ES-I3 (cell line): ENCODE measurements at regions not wholly inside any gene's neighbourhood (a gene's known extent, or its start where the extent isn't known, plus 50 kb on each side); places are given as distances from the start of the nearest gene placed in this dataset.

Experiments
- H3K36me3 ChIP-seq: 2 replicates; pipeline ENCODE4 v1.6.1; 2013; ENCODE audit warnings: mild to moderate bottlenecking, low read length, control low read depth, moderate library complexity; ENCODE audit not compliant: insufficient read depth
- H3K4me1 ChIP-seq: 2 replicates; pipeline ENCODE4 v1.6.1; 2013; ENCODE audit warnings: mild to moderate bottlenecking, control low read depth, low read length; ENCODE audit not compliant: insufficient read depth
- H3K9ac ChIP-seq: 2 replicates; pipeline ENCODE4 v1.6.1; 2013; ENCODE audit warnings: low read depth, mild to moderate bottlenecking, low read length, moderate library complexity
- H3K9me3 ChIP-seq: 2 replicates; pipeline ENCODE4 v1.6.1; 2013; ENCODE audit warnings: mild to moderate bottlenecking, low read length, moderate library complexity; ENCODE audit not compliant: control insufficient read depth, insufficient read depth

GRCh38 chr10:2462581-2462980, 604.8 kb upstream of the PFKP start:
- 0 out of 2 replicates have a peak, but pooled peaks cover 3% of the 10 kb centered on the region for H3K9me3 ChIP-seq

GRCh38 chr10:2460812-2461211, 606.5 kb upstream of the PFKP start:
- no peaks in the 10 kb centered on the region for H3K4me1 ChIP-seq
- no peak overlapping the region for H3K9ac ChIP-seq
- H3K36me3 ChIP-seq, result no peaks in the 10 kb centered on the region
- H3K9me3 ChIP-seq, result 0 out of 2 replicates have a peak, but pooled peaks cover 3% of the 10 kb centered on the region

More at GRCh38 chr10:2462581-2462980, 604.8 kb upstream of the PFKP start:
- Histone ChIP-seq H3K9ac (no peak overlapping the region), H3K36me3 (no peaks in the 10 kb centered on the region), H3K4me1 (no peaks in the 10 kb centered on the region)

GRCh38 chr10:2459713-2460112, 607.6 kb upstream of the PFKP start:
- no peak overlapping the region for H3K9ac ChIP-seq
- H3K9me3 ChIP-seq, result no peaks in the 10 kb centered on the region
- no peaks in the 10 kb centered on the region for H3K4me1 ChIP-seq
- no peaks in the 10 kb centered on the region for H3K36me3 ChIP-seq

GRCh38 chr10:2456834-2457233, 610.5 kb upstream of the PFKP start:
- H3K36me3 ChIP-seq, result no peaks in the 10 kb centered on the region
- H3K4me1 ChIP-seq, result no peaks in the 10 kb centered on the region
- no peak overlapping the region for H3K9ac ChIP-seq
- H3K9me3 ChIP-seq, result no peaks in the 10 kb centered on the region

GRCh38 chr10:2445370-2445769, 622.0 kb upstream of the PFKP start:
- H3K4me1 ChIP-seq, result no peaks in the 10 kb centered on the region
- H3K36me3 ChIP-seq, result no peaks in the 10 kb centered on the region; the same call in 1 of the 2 replicates
- H3K9me3 ChIP-seq, result no peaks in the 10 kb centered on the region; the same call in 1 of the 2 replicates
- no peak overlapping the region for H3K9ac ChIP-seq

GRCh38 chr10:2439983-2440382, 627.4 kb upstream of the PFKP start:
- Histone ChIP-seq H3K4me1 (no peaks in the 10 kb centered on the region), H3K36me3 (no peaks in the 10 kb centered on the region; the same call in 1 of the 2 replicates), H3K9me3 (no peaks in the 10 kb centered on the region), H3K9ac (no peak overlapping the region)

- H3K9ac ChIP-seq, result no peak overlapping the region
- no peaks in the 10 kb centered on the region for H3K4me1 ChIP-seq
- no peaks in the 10 kb centered on the region; the same call in 1 of the 2 replicates for H3K36me3 ChIP-seq
- no peaks in the 10 kb centered on the region for H3K9me3 ChIP-seq
Observed at GRCh38 chr10:2439000-2439399, 628.3 kb upstream of the PFKP start.

- H3K36me3 ChIP-seq, result no peaks in the 10 kb centered on the region; the same call in 1 of the 2 replicates
- H3K4me1 ChIP-seq, result no peaks in the 10 kb centered on the region
- no peak overlapping the region for H3K9ac ChIP-seq
- H3K9me3 ChIP-seq, result no peaks in the 10 kb centered on the region
Observed at GRCh38 chr10:2438248-2438939, 629.0 kb upstream of the PFKP start.

GRCh38 chr10:2436933-2437332, 630.4 kb upstream of the PFKP start:
- H3K4me1 ChIP-seq, result no peaks in the 10 kb centered on the region
- H3K9ac ChIP-seq, result no peak overlapping the region
- no peaks in the 10 kb centered on the region; the same call in 1 of the 2 replicates for H3K36me3 ChIP-seq
- no peaks in the 10 kb centered on the region for H3K9me3 ChIP-seq

- H3K9me3 ChIP-seq, result no peaks in the 10 kb centered on the region
- no peak overlapping the region for H3K9ac ChIP-seq
- no peaks in the 10 kb centered on the region for H3K4me1 ChIP-seq
- no peaks in the 10 kb centered on the region for H3K36me3 ChIP-seq
Observed at GRCh38 chr10:2431961-2432360, 635.4 kb upstream of the PFKP start.

- Histone ChIP-seq H3K36me3 (no peaks in the 10 kb centered on the region), H3K4me1 (no peaks in the 10 kb centered on the region), H3K9me3 (no peaks in the 10 kb centered on the region), H3K9ac (no peak overlapping the region)
Observed at GRCh38 chr10:2427412-2427811, 639.9 kb upstream of the PFKP start.

- no peaks in the 10 kb centered on the region for H3K36me3 ChIP-seq
- H3K9ac ChIP-seq, result no peak overlapping the region
- no peaks in the 10 kb centered on the region for H3K4me1 ChIP-seq
- H3K9me3 ChIP-seq, result no peaks in the 10 kb centered on the region
Observed at GRCh38 chr10:2425320-2425719, 642.0 kb upstream of the PFKP start.

GRCh38 chr10:2414562-2414961, 652.8 kb upstream of the PFKP start:
- no peaks in the 10 kb centered on the region for H3K9me3 ChIP-seq
- H3K4me1 ChIP-seq, result no peaks in the 10 kb centered on the region
- H3K36me3 ChIP-seq, result no peaks in the 10 kb centered on the region
- H3K9ac ChIP-seq, result no peak overlapping the region

GRCh38 chr10:2414039-2414438, 653.3 kb upstream of the PFKP start:
- H3K36me3 ChIP-seq, result no peaks in the 10 kb centered on the region
- H3K9me3 ChIP-seq, result no peaks in the 10 kb centered on the region
- no peaks in the 10 kb centered on the region for H3K4me1 ChIP-seq
- no peak overlapping the region for H3K9ac ChIP-seq

GRCh38 chr10:2410049-2410448, 657.3 kb upstream of the PFKP start:
- no peaks in the 10 kb centered on the region for H3K9me3 ChIP-seq

More at GRCh38 chr10:2410049-2410448, 657.3 kb upstream of the PFKP start:
- Histone ChIP-seq H3K4me1 (no peaks in the 10 kb centered on the region), H3K9ac (no peak overlapping the region), H3K36me3 (no peaks in the 10 kb centered on the region)
